MM.1S (cell line): ENCODE measurements at regions not wholly inside any gene's neighbourhood (a gene's known extent, or its start where the extent isn't known, plus 50 kb on each side); places are given as distances from the start of the nearest gene placed in this dataset.

Source experiments
- CTCF ChIP-seq: fragments of 300-600 bp; sonication (generic); IDR thresholded peaks from 2 replicates; pipeline ENCODE4 v1.5.1; 2016; ENCODE audit warnings: antibody characterized with exemption, low read length, mixed read lengths
- EZH2 ChIP-seq: fragments of 300-600 bp; sonication (generic); optimal IDR thresholded peaks from 2 replicates; pipeline ENCODE3; 2017; ENCODE audit warnings: low read depth, mild to moderate bottlenecking, antibody characterized with exemption, low read length, mixed read lengths
- EZH2phosphoT487 ChIP-seq: fragments of 300-600 bp; sonication (generic); IDR thresholded peaks from 2 replicates; pipeline ENCODE4 v1.6.1; 2018; ENCODE audit warnings: antibody characterized with exemption, low read length

GRCh38 chr6:80441131-80441530, 334.7 kb downstream of the BCKDHB start:
- TF ChIP-seq EZH2 = no peak
- no peak for TF ChIP-seq EZH2phosphoT487
- TF ChIP-seq CTCF = no peak
